K562 (cell line): ENCODE measurements at regions not wholly inside any gene's neighbourhood (a gene's known extent, or its start where the extent isn't known, plus 50 kb on each side); places are given as distances from the start of the nearest gene placed in this dataset.

ENCODE experiments used
- ATF1 ChIP-seq, 2 experiments: fragments of 450-650 bp in 1 of 2; IDR thresholded peaks; 2 replicates each; pipeline ENCODE4 v1.6.1; 2016; ENCODE audit warnings: missing compliant biosample characterization in 1 of 2, missing genetic modification characterization in 1 of 2
- CBX1 ChIP-seq: sonication (generic); IDR thresholded peaks from 2 replicates; pipeline ENCODE4 v1.6.1; 2016; ENCODE audit warnings: antibody characterized with exemption, low read depth, mild to moderate bottlenecking
- CCAR2 ChIP-seq: fragments of 200-400 bp; formaldehyde crosslinking; IDR thresholded peaks from 2 replicates; pipeline ENCODE4 v1.6.1; 2017; ENCODE audit warnings: mild to moderate bottlenecking, low read depth, low read length
- HEY1 ChIP-seq: fragments of 250-450 bp; sonication (Bioruptor Pico); IDR thresholded peaks from 2 replicates; pipeline ENCODE4 v1.5.0; 2020; ENCODE audit warnings: mild to moderate bottlenecking, moderate library complexity, borderline replicate concordance
- SRSF3 ChIP-seq: fragments of 200-400 bp; formaldehyde crosslinking; IDR thresholded peaks from 2 replicates; pipeline ENCODE4 v1.6.1; 2016; ENCODE audit warnings: mild to moderate bottlenecking, low read length, moderate library complexity; ENCODE audit not compliant: insufficient read depth
- ZNF140 ChIP-seq: fragments of 250-450 bp; sonication (Bioruptor Pico); IDR thresholded peaks from 2 replicates; pipeline ENCODE4 v1.8.0; 2021; ENCODE audit warnings: moderate library complexity, mild to moderate bottlenecking, inconsistent platforms
- TF ChIP-seq, protein P1 (sequence below): fragments of 200-600 bp; sonication (generic); IDR thresholded peaks from one replicate; pipeline ENCODE4 v1.6.1; 2012; ENCODE audit warnings: mild to moderate bottlenecking, low read depth, low read length, inconsistent platforms

DNA sequence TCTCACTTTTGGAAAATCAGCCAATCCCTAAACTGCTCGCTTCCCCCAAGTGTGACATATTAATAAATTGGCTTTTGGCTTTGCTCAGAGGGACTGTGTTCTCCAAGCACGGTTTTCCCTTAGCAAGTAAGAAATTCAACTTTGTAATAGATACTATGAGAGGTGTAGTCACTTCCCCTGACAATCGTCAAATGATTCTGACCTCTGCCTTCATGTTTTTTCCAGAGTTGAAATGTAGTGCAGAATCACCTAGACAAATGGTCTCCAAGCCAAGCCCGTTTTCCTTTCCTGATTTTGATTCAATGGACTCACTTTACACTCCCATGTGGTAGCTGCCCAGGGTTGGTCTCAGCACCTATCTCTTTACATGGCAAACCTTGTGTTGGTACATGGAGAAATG, 99.1 kb downstream of the ARL4A start (continued):
- TF ChIP-seq, protein P1, sequence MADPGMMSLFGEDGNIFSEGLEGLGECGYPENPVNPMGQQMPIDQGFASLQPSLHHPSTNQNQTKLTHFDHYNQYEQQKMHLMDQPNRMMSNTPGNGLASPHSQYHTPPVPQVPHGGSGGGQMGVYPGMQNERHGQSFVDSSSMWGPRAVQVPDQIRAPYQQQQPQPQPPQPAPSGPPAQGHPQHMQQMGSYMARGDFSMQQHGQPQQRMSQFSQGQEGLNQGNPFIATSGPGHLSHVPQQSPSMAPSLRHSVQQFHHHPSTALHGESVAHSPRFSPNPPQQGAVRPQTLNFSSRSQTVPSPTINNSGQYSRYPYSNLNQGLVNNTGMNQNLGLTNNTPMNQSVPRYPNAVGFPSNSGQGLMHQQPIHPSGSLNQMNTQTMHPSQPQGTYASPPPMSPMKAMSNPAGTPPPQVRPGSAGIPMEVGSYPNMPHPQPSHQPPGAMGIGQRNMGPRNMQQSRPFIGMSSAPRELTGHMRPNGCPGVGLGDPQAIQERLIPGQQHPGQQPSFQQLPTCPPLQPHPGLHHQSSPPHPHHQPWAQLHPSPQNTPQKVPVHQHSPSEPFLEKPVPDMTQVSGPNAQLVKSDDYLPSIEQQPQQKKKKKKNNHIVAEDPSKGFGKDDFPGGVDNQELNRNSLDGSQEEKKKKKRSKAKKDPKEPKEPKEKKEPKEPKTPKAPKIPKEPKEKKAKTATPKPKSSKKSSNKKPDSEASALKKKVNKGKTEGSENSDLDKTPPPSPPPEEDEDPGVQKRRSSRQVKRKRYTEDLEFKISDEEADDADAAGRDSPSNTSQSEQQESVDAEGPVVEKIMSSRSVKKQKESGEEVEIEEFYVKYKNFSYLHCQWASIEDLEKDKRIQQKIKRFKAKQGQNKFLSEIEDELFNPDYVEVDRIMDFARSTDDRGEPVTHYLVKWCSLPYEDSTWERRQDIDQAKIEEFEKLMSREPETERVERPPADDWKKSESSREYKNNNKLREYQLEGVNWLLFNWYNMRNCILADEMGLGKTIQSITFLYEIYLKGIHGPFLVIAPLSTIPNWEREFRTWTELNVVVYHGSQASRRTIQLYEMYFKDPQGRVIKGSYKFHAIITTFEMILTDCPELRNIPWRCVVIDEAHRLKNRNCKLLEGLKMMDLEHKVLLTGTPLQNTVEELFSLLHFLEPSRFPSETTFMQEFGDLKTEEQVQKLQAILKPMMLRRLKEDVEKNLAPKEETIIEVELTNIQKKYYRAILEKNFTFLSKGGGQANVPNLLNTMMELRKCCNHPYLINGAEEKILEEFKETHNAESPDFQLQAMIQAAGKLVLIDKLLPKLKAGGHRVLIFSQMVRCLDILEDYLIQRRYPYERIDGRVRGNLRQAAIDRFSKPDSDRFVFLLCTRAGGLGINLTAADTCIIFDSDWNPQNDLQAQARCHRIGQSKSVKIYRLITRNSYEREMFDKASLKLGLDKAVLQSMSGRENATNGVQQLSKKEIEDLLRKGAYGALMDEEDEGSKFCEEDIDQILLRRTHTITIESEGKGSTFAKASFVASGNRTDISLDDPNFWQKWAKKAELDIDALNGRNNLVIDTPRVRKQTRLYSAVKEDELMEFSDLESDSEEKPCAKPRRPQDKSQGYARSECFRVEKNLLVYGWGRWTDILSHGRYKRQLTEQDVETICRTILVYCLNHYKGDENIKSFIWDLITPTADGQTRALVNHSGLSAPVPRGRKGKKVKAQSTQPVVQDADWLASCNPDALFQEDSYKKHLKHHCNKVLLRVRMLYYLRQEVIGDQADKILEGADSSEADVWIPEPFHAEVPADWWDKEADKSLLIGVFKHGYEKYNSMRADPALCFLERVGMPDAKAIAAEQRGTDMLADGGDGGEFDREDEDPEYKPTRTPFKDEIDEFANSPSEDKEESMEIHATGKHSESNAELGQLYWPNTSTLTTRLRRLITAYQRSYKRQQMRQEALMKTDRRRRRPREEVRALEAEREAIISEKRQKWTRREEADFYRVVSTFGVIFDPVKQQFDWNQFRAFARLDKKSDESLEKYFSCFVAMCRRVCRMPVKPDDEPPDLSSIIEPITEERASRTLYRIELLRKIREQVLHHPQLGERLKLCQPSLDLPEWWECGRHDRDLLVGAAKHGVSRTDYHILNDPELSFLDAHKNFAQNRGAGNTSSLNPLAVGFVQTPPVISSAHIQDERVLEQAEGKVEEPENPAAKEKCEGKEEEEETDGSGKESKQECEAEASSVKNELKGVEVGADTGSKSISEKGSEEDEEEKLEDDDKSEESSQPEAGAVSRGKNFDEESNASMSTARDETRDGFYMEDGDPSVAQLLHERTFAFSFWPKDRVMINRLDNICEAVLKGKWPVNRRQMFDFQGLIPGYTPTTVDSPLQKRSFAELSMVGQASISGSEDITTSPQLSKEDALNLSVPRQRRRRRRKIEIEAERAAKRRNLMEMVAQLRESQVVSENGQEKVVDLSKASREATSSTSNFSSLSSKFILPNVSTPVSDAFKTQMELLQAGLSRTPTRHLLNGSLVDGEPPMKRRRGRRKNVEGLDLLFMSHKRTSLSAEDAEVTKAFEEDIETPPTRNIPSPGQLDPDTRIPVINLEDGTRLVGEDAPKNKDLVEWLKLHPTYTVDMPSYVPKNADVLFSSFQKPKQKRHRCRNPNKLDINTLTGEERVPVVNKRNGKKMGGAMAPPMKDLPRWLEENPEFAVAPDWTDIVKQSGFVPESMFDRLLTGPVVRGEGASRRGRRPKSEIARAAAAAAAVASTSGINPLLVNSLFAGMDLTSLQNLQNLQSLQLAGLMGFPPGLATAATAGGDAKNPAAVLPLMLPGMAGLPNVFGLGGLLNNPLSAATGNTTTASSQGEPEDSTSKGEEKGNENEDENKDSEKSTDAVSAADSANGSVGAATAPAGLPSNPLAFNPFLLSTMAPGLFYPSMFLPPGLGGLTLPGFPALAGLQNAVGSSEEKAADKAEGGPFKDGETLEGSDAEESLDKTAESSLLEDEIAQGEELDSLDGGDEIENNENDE, result no peak
- no peak for TF ChIP-seq CBX1
- TF ChIP-seq SRSF3, result no peak
- no peak for TF ChIP-seq CCAR2
- no peak for TF ChIP-seq ATF1 (CRISPR knock-in tag; IDR thresholded peaks at IDR 0.05)
- TF ChIP-seq ATF1 (tag; IDR thresholded peaks at IDR 0.05), result no peak
- TF ChIP-seq HEY1, result no peak
- no peak for TF ChIP-seq ZNF140 (CRISPR knock-in tag)
